ENCODE measurements at regions not wholly inside any gene's neighbourhood (a gene's known extent, or its start where the extent isn't known, plus 50 kb on each side); places are given as distances from the start of the nearest gene placed in this dataset.

DNA sequence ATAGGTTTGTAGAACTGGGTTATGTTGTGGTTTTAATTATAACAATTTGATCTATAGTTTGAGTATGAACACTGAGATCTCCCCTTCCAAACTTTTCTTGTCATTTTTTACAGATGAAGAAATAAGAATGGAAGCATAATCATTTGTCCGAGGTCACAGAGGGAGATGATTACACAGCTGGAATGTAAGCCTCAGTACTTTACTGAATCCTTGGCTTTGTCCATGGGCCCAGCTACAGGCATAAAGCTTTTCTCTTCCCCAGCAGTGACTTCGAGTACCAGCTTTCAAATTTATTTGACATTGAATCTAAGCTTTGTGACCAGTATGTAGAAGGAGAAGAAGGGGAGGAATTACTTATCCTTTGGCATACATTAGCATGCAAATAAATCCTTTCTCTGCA, 80.9 kb upstream of the DCBLD2 start:
- TF ChIP-seq EZH2 (IDR thresholded peaks at IDR 0.05; ENCODE audit: insufficient read depth, low read length): no peak
- TF ChIP-seq, protein P1, sequence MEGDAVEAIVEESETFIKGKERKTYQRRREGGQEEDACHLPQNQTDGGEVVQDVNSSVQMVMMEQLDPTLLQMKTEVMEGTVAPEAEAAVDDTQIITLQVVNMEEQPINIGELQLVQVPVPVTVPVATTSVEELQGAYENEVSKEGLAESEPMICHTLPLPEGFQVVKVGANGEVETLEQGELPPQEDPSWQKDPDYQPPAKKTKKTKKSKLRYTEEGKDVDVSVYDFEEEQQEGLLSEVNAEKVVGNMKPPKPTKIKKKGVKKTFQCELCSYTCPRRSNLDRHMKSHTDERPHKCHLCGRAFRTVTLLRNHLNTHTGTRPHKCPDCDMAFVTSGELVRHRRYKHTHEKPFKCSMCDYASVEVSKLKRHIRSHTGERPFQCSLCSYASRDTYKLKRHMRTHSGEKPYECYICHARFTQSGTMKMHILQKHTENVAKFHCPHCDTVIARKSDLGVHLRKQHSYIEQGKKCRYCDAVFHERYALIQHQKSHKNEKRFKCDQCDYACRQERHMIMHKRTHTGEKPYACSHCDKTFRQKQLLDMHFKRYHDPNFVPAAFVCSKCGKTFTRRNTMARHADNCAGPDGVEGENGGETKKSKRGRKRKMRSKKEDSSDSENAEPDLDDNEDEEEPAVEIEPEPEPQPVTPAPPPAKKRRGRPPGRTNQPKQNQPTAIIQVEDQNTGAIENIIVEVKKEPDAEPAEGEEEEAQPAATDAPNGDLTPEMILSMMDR (IDR thresholded peaks at IDR 0.05; ENCODE audit: insufficient read depth, low read depth, low read length): no peak
